HTR-8/SVneo (cell line): ENCODE measurements at regions not wholly inside any gene's neighbourhood (a gene's known extent, or its start where the extent isn't known, plus 50 kb on each side); places are given as distances from the start of the nearest gene placed in this dataset.
A peak's percentile ranks its signal among the peaks of the same experiment; 100 is the strongest.
"Not testable (repeated sequence)": the region's sequence is repeated elsewhere in the genome, so short reads cannot be mapped to it uniquely, and the experiment has no call there.

Experiments used
- DNase-seq: peaks from one replicate; pipeline ENCODE4 v3.0.0; 2011; ENCODE audit warnings: low spot score, mixed read lengths; ENCODE audit not compliant: insufficient read length
- FAIRE-seq: peaks from 2 replicates; lab custom pipeline; 2011; peaks lifted over from hg19 to GRCh38; lab: Jason Lieb, UNC

GRCh38 chr3:20680990-20681628 lies 495.1 kb upstream of the SGO1 start:
- no peak for DNase-seq
- no peak for FAIRE-seq

GRCh38 chr3:20673866-20674265 lies 487.9 kb upstream of the SGO1 start:
- DNase-seq (no peak), FAIRE-seq (no peak)

GRCh38 chr3:20669675-20670074 lies 483.7 kb upstream of the SGO1 start:
- DNase-seq (no peak), FAIRE-seq (no peak)

GRCh38 chr3:20669184-20669583 lies 483.2 kb upstream of the SGO1 start:
- DNase-seq (no peak), FAIRE-seq (no peak)

- FAIRE-seq (no peak), DNase-seq (no peak)
Measured at GRCh38 chr3:20668411-20668810, 482.4 kb upstream of the SGO1 start.

GRCh38 chr3:20666091-20666490 lies 480.1 kb upstream of the SGO1 start:
- FAIRE-seq: no peak
- no peak for DNase-seq

GRCh38 chr3:20658491-20658890 lies 472.5 kb upstream of the SGO1 start:
- no peak for DNase-seq
- no peak for FAIRE-seq

- DNase-seq: no peak
- FAIRE-seq: no peak
Measured at GRCh38 chr3:20657560-20657959, 471.6 kb upstream of the SGO1 start.

GRCh38 chr3:20652231-20652986 lies 466.4 kb upstream of the SGO1 start:
- no peak for FAIRE-seq

GRCh38 chr3:20648921-20649381 lies 462.9 kb upstream of the SGO1 start:
- DNase-seq: no peak
- no peak for FAIRE-seq

More at GRCh38 chr3:20652231-20652986, 466.4 kb upstream of the SGO1 start:
- no peak for DNase-seq

- DNase-seq (peak; percentile 2), FAIRE-seq (no peak)
Measured at GRCh38 chr3:20648294-20648693, 462.3 kb upstream of the SGO1 start.

GRCh38 chr3:20646425-20646824 lies 460.4 kb upstream of the SGO1 start:
- FAIRE-seq (no peak), DNase-seq (no peak)

GRCh38 chr3:20645340-20645739 lies 459.3 kb upstream of the SGO1 start:
- no peak for DNase-seq
- no peak for FAIRE-seq

GRCh38 chr3:20637729-20638128 lies 451.7 kb upstream of the SGO1 start:
- DNase-seq (no peak), FAIRE-seq (no peak)

- DNase-seq (peak; percentile 30), FAIRE-seq (peak; percentile 51)
Measured at GRCh38 chr3:20622304-20622703, 436.3 kb upstream of the SGO1 start.

- not testable (repeated sequence) for FAIRE-seq, DNase-seq
Measured at GRCh38 chr3:20618621-20619020, 432.6 kb upstream of the SGO1 start.

- not testable (repeated sequence) for DNase-seq, FAIRE-seq
Measured at GRCh38 chr3:20618181-20618580, 432.2 kb upstream of the SGO1 start.

GRCh38 chr3:20615982-20616381 lies 430.0 kb upstream of the SGO1 start:
- FAIRE-seq, DNase-seq: not testable (repeated sequence)

- FAIRE-seq: no peak
- no peak for DNase-seq
Measured at GRCh38 chr3:20608054-20608738, 422.2 kb upstream of the SGO1 start.

GRCh38 chr3:20604659-20605058 lies 418.7 kb upstream of the SGO1 start:
- DNase-seq (no peak), FAIRE-seq (no peak)

- DNase-seq: no peak
- FAIRE-seq: no peak
Measured at GRCh38 chr3:20589275-20589674, 403.3 kb upstream of the SGO1 start.
